SKM-1 treated with dmso at 0.1 percent for 144 hours (cell line): ENCODE measurements at regions not wholly inside any gene's neighbourhood (a gene's known extent, or its start where the extent isn't known, plus 50 kb on each side); places are given as distances from the start of the nearest gene placed in this dataset.
"Not testable (repeated sequence)": the region's sequence is repeated elsewhere in the genome, so short reads cannot be mapped to it uniquely, and the experiment has no call there.

Source experiments
- DNase-seq: peaks from one replicate; lab custom pipeline; 2025; ENCODE audit not compliant: unreplicated experiment; lab: John Stamatoyannopoulos, UW

DNA sequence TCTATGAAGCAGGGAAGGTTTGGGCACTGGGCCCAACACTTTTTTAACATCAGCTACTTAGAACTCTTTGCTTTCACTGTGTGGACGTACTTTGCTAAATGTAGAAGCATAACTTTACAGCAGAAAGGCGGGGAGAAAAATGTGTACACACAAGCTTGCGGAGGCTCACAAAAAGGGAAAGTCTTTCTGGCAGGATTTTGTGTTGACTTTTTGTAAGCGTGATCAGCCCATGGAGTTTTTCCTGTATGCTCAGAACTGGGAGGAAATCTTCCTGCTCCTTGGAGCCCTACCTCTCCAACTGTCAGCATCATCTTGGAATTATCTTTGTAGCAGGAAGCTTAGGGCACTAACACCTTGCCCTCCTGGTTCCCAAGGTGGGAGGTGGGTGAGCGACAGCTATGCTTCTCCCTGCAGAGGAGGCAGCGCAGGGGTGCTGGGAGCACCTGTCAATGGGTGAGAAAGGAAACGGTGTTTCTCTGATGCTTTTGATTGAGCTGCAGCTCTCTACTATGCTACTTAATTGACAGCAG, 321.9 kb downstream of the GADD45G start:
- no peak for DNase-seq

DNA sequence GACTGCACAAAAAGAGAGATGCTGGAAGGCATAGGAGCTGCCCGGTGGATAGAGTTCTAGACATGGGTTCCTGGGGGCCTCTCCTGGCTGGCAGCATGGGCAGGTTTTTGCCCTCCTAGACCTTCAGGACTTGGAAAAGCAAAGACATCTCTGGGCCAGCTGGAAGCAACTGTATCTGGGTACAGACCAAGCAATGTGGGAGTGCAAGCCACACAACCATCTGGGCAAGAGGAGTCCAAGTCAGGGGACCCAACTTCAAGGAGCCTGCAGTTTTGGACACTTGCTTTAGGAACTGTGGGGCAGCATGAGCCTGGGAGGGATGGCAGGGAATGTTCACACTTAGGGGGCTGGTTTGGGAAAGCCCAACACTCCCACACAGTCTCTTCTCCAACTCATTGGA, 323.3 kb downstream of the GADD45G start:
- DNase-seq = no peak

DNA sequence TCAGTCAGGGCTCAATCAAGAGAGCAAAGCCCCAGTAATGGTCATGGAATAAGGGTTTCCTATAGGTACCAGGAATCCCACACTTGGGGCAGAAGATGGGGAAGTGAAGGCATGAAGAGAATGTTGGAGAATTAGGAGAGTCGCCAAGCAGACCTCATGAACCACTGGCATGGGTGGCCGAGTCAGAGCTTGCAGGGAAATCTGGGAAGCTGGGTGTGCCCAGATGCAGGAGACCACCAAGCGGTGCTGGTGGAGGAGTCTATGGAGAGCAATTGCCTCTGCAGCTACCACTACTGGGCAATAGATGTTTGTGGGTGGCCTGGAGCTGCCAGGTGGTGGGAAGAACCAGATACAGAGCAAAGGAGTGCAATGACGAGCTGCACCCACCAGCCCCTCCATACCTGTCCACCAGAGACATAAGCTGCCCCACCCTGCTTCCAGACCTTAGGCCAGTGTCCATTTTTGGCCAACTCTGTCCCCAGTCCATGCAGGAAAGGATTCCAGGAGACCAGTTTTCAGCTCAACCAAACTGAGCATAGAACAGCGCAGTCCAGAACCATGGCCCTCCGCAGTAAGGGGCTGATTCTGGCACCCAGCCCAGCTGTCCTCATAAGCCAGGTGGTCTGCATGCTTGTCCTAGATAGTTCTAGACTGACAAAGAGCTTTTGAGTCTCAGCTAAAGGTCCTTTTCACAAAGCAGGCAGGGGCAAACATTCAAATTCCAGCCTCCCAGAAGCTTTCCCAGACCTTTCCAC, 323.9 kb downstream of the GADD45G start:
- DNase-seq = no peak

DNA sequence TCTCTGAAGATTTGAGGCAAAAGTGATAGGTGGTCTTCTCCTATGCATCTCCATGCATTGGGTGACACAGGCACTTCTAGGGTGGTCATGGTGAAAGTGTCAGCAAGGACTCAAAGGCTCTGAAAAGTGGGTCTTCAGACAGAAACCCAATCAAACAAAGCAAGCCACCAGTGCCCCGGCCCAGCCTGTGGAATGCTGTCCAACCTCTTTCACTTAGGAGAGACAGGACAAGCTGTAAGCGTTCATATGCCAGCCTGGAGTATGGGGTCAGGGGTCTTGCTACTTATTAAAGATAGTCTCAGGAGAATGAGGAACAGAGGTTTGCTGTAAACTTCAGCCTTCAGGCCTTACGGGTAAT, 324.5 kb downstream of the GADD45G start:
- no peak for DNase-seq

DNA sequence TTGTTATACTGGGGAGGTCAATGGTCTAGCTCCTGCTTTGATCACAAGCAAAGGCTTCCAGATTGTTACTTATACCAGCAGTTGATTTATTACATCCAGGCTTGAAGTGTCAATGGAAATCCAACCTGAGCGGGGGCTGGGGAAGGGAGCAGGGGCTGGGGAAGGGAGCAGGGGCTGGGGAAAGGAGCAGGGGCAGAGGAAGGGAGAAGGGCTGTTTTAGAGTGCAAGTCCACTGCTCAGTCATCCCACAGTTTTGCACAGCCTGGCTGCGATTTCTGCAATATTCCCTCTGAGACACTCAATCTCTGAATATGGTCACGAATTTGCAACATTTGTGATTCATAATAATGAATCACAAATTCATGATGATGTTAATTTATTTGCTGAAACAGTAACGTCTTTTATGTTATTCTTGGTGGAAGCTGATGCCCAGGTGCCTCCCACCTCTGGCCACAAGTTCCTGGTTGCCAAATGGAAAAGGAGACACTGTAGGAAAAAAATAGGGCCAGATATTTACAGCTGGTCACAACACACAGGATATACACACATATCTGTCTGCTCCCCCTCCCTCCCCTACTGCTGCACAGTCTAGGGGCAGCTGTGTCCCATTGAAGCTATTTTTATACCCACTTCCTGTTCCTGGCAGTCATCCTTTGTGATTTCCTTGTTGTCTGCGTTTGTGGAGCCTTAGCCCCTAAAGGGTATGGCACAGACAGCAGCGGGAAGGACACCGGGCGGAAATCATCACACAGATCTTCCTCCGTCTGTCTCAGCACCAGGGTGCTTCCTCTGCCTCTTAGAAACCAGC, 325.1 kb downstream of the GADD45G start:
- DNase-seq = no peak

DNA sequence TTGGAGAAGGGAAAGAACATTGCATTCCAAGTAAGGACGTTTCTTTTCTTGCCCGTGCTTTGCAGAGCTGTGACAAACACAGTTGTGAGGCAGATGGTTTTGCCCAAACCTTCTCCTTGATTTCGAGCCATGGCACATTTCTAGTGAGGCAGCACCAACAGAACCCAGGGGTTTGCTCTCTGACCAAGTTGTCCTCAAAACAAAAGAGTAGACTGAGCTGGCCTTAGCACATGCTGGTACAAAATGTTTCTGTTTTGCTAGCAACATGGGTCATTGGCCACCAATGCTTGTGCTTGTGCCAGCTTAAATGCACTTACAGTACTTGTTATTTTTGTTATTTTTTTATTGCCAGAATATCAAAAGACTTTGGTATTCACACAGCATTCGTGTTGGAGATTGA, 328.8 kb downstream of the GADD45G start:
- DNase-seq = no peak

DNA sequence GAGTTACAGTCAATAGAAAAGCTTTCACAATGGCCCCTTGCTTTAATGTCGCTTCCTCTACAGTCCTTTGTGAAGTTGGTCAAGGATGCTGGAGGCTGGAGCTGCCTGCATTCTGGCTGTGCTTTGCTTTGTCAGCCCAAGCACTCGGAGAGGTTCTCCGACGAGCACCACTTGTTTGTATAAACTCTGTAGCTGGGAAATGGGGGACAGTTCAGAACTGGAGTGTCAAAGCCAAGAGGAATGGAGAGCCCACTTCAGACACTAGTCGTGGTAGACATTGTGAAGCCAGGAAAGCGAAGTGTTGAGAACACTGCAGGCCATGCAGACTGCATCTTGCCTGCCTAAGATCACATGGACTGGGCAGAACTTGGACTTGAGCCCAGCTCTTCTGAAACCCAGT, 330.3 kb downstream of the GADD45G start:
- no peak for DNase-seq

DNA sequence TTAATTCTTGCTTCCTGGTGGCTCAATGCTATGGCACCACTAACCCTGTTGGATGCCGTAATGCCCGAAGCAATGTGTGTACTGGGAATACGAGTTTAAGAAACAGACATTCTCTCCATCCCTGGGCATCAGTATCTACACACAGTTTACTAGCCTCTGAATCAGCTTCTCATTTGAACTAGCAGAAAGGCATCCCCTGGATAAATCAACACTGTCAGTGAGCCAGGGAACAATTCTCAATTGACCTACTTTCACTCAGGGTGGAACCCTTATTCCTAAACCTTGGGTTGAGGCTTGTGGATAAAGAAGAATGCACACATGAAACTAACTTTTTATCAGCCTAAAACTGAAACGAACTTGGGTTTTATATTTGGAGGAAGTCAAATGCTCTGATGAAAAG, 331.0 kb downstream of the GADD45G start:
- no peak for DNase-seq

DNA sequence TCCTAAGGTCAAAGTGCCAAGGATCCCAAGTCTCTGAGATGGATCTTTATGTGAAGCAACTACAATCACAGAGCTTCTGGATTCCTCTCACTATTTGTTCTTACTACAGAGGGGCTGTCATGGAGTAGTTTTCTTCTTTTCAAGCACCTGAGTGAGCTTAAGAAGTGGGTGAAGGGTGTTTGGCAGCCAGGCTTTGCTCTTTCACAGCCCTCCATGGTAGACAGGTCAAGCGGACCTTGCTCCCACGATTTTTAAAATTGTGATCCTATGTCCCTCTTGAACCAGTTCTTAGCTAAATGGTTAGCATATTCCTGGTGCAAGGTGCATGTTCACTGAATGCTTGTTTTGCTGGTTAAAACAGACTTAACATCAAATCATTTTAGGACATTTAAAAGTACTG, 332.2 kb downstream of the GADD45G start:
- no peak for DNase-seq

DNA sequence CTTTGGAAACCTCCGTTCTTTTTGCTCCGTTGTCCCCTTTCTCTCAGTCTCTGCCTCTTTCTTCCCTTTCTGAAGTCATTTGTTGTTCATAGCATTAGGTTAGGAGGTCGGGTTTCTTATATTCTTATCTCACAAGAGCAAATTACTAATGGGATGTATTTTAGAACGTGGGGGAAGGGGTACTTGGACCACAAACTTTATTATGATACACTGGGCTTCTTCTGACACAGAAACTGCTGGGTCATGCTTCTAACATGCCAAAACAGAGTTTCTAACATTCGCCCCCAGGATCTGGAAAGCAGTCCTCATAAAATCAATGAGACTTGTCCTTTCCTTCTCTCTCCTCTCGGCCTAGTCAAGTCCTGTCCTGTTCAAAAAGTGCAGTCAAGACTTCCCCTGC, 334.4 kb downstream of the GADD45G start:
- no peak for DNase-seq

DNA sequence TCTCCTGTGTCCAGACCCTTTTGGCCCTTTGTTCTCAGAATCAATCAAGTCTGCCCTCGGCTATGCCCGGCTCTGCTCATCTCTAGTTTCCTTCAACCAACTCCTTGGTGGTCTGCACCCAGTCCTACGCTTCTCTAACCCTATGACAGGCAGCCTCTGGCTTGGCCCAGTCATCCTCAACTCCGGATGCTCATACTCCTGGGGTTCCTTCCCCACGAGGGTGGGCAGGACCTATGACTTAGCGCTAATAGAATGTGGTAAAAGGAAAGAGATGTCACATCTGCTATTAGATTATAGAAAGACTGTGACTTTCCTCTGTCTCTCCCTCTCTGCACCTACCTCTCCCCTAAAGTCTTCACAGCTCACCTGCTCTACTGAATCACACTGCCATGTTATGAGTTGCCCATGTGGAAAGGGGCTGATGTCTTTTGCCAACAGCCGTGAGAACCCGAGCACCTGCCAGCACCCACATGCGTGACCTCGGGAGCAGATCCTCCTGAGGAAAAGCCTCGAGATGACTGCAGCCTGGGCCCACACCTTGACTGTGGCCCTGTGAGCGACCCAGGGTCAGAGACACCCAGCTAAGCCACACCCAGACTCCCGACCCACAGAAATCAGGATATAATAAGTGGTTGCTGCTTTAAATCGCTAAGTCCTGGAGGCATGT, 334.9 kb downstream of the GADD45G start:
- DNase-seq = no peak

DNA sequence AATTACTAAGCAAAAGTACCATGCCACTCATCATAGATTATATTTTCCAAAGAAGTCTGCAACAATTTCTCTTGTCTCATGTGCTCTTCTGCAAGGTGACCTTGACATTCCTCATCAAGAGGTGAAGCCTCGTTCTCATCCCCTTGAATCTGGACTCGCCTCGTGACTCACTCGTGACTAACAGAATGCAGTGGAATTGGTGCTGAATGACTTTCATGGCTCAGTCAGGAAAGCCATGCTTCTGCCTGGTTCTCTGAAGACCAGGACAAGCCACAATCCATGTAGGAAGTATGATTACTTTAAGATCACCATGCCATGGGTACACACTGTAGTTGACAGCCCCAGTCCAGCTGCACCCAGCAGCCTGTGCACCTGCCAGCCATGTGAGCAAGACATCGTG, 335.8 kb downstream of the GADD45G start:
- DNase-seq = no peak

DNA sequence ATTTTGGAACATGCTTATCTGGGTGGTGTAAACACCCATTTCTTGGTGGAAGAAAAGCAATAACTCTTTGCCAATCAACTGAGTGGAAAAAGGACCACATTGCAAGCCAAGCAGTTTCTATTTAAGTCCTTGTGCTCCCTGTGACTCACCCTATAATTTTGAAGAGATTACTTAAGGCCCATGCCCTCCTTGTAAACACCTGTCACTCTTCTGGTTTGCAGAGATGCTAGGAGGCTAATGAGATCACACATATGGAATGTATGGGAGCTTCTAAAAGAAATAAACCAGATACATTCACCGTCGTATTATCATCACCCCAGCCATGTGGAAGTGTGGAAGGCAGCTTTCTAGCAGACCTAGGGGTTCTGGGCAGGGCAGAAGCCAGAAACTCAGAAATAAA, 337.1 kb downstream of the GADD45G start:
- no peak for DNase-seq

DNA sequence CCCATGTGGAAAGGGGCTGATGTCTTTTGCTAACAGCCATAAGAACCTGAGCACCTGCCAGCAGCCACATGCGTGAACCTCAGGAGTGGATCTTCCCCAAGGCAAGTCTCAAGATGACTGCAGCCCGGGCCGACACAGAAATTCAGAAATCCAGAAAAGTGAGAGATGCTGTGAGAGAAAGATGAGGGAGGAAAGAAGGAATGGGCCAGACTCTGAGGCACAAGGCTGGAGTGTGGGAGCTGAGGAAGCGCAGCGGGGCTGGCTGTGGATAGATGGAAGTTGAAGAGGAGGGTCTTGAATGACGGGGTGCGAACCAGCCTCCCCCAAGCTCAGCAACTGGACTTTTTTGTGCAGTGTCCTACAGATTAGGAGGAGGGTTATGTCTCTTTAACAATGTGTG, 337.8 kb downstream of the GADD45G start:
- DNase-seq = no peak

DNA sequence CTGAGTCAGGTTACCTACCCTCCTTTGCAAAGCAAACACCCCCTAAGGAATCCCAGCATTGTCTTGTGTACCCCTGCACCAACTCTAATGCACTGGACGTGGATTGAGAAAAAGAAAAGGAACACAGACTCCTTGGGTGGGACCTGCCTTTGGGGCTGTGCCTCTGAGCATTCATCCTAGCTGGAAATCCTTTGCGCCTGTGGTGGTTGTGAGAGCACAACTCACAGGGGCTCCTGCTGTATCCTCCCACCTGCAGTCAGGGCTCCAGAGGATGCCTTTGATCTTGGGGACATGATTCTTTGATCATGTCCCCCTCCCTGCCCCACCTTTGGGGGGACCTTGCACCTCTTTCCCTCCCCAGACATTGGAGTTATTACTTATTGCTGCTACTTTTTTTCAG, 338.5 kb downstream of the GADD45G start:
- no peak for DNase-seq

DNA sequence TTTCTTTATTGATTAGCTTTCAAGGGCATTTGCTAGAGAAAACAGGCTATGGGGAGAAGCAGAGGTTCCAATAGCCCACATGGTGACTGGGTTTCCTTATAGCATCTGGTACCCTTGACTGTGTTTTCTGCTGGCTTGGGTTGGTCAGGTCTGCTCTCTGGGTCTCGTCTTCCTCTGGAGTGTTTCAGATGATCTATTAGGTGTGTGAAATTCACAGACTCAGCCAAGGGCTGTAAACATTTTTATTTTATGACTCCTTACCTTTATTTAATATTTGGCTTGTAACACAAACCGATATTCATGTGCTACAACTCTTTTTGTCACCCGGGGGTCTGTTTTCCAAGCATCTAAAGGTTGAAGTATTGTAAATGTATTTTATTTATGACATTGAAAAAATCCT, 338.9 kb downstream of the GADD45G start:
- DNase-seq = no peak

DNA sequence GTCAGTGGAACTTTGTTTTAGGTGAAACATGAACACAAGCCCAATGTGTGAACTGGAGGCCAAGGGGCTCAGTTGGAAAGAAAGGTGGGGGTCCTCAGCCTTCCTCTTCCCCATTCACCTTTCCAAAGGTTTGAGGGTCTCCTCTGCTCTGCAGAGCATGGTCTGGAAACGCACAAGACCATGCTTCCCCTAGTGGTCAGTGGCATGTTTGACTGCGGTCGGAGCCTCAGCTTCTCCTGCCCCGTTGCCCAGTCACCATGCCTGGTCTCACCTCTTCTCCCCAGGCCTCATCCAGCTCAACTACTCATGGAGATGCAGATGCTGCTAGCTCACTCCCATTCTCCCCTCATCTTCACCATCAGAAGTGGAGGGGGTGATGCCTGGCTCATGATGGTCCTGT, 340.3 kb downstream of the GADD45G start:
- no peak for DNase-seq

DNA sequence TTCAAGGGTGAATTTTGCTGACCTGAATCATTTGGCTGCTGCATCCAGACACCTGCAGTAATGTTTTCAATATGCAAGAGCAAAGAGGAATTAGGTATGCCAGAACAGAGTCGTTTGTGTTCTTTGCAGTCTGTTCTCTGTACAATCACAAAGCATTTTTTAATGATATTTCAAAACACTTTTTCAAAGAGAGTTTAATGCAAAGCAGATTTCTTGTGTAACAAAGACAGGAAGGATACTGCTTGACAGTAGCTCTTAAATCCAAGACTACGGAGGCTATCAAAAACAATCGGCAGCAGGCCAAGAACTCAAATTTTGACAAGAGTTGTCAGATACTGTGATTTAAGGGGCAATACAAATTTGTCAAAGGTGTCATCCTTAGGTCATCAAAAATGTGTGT, 341.9 kb downstream of the GADD45G start:
- no peak for DNase-seq

DNA sequence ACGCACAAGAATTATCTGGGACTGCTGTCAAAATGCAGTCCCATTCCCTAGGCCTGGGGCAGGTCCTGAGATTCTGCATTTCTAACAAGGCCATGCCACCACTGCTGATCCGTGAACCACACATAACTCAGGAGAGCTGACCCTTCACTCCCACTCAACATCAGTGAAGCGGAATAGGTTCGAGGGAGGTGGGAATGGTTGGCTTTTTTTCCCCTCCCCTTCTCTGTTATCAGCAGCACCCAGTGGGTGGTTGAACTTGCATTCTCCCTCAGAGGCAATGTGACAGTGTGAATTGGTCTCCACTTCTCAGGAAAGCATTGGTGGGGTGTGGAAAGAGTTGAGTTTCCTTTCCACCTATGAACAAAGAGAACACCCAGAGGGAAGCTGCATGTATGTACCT, 344.3 kb downstream of the GADD45G start:
- DNase-seq = no peak

DNA sequence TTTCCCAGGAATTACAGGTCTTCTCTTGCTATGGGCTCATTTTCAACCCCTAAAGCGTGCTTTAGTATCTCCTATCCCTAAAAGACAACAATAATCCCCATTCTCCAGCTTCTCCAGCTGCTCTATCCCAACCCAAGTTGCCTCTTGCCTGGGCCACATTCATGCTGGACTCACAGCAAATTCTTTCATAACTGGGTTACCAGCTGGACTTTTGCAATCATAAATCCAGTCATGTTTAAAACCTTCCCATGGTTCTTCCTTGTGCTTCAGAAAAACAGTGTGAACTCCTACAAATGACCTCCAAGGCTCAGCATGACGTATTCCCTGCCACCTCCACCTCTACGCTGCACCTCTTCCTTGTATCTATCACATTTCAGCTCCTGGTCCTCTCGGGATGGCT, 346.9 kb downstream of the GADD45G start:
- DNase-seq = no peak

DNA sequence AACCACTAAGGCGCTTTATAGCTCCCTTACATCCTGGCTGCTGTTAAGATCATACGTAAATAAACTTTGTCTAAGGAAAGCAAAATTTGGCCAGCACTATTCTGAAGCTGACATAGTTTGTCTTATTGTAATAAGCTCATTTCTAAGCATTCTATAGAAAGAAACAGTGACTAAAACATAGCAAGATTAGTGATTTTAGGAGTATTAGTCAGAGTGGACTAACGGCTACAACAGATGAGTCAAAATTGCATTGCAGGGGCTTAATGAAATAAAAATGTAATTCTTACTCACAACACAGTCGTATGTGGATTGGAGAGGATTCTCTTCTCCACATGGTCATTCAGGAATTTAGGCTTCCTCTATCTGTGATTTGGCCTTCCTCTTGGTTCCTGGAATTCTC, 347.6 kb downstream of the GADD45G start:
- DNase-seq = no peak

DNA sequence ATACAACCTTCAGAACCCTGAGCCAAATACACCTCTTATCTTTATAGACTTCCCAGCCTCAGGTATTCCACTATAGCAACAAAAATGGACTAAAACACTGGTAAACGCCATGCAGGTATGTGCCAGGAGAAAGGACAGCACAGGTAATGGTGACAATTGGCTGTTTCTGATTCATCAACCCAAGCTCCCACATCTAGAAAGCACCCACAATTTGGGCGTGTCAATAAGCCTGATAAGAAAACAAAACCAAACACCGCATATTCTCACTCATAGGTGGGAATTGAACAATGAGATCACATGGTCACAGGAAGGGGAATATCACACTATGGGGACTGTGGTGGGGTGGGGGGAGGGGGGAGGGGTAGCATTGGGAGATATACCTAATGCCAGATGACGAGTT, 348.5 kb downstream of the GADD45G start:
- DNase-seq = not testable (repeated sequence)
